ENCODE measurements at regions not wholly inside any gene's neighbourhood (a gene's known extent, or its start where the extent isn't known, plus 50 kb on each side); places are given as distances from the start of the nearest gene placed in this dataset.

DNA sequence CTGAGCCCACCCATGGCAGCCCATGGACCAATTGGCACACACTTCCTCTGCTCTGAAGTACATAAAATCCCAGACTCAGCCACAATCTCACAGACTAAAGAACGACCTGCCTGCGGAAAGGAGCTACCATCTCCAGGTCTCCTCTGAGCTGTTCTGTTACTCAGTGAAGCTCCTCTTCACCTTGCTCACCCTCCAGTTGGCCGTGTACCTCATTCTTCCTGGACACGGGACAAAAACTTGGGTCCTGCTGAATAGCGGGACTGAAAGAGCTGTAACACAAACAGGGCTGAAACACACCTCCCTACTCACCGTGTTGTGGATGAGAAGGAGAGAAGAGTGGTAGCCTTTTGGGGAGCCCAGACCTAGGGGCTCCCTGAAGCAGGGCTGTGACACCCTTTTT, 128.7 kb downstream of the GAS1 start:
- Mint-ChIP-seq H3K4me3 (no peak overlapping the region), H3K36me3 (no peaks in the 10 kb centered on the region), H3K27ac (no peak overlapping the region), H3K4me1 (no peaks in the 10 kb centered on the region), H3K9me3 (peaks cover 0 to 6% (median 0%) of the 10 kb centered on the region in 7 donors), H3K27me3 (peaks cover 9% of the 10 kb centered on the region)
- no peaks in the 10 kb centered on the region for H3K9me3 ChIP-seq (ENCODE audit: control insufficient read depth in 2 of 2, low read length in 2 of 2)
- H3K27ac ChIP-seq (ENCODE audit: insufficient read depth, low read length, poor library complexity, severe bottlenecking) = no peak overlapping the region
- ATAC-seq (ENCODE audit: low read depth in 2 of 2) (no peak), DNase-seq (no peak)
- no peaks in the 10 kb centered on the region for H3K27me3 ChIP-seq (ENCODE audit: control insufficient read depth, insufficient read depth, low read length)
- no peaks in the 10 kb centered on the region for H3K36me3 ChIP-seq (ENCODE audit: control insufficient read depth, insufficient read depth, low read length)
- H3K4me1 ChIP-seq (ENCODE audit: control insufficient read depth, insufficient read depth, low read length, poor library complexity, severe bottlenecking) = no peaks in the 10 kb centered on the region
- H3K4me3 ChIP-seq (ENCODE audit: low read depth, low read length) = no peak overlapping the region

DNA sequence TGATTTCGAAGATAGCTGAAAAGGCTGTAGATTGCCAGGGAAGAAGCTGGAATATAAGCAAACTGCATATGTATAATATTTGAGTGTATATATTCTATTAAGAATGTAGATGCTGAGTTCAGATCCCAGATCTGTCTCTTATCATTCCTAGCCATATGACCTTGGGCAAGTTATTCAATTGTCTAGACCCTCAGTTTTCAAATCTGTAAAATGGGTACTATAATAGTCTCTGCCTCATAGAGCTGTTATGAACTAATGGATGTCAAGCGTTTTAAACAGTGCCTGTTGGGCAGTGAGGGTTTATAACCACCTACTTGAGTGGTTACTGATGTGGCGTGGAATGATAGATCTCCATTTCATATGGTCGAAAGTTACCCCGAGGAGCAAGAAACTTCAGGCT, 130.4 kb downstream of the GAS1 start:
- Histone ChIP-seq H3K4me3 (ENCODE audit: low read depth, low read length) (no peak overlapping the region), H3K27ac (ENCODE audit: insufficient read depth, low read length, poor library complexity, severe bottlenecking) (no peak overlapping the region), H3K36me3 (ENCODE audit: control insufficient read depth, insufficient read depth, low read length) (no peaks in the 10 kb centered on the region), H3K9me3 (ENCODE audit: control insufficient read depth in 2 of 2, low read length in 2 of 2) (no peaks in the 10 kb centered on the region), H3K27me3 (ENCODE audit: control insufficient read depth, insufficient read depth, low read length) (no peaks in the 10 kb centered on the region), H3K4me1 (ENCODE audit: control insufficient read depth, insufficient read depth, low read length, poor library complexity, severe bottlenecking) (no peaks in the 10 kb centered on the region)
- Mint-ChIP-seq H3K4me1 (no peaks in the 10 kb centered on the region), H3K27ac (no peak overlapping the region), H3K4me3 (no peak overlapping the region), H3K36me3 (no peaks in the 10 kb centered on the region), H3K27me3 (peaks cover 5% of the 10 kb centered on the region), H3K9me3 (peaks cover 0 to 6% (median 0%) of the 10 kb centered on the region in 7 donors)
- no peak for ATAC-seq (ENCODE audit: low read depth in 2 of 2)
- DNase-seq = no peak

DNA sequence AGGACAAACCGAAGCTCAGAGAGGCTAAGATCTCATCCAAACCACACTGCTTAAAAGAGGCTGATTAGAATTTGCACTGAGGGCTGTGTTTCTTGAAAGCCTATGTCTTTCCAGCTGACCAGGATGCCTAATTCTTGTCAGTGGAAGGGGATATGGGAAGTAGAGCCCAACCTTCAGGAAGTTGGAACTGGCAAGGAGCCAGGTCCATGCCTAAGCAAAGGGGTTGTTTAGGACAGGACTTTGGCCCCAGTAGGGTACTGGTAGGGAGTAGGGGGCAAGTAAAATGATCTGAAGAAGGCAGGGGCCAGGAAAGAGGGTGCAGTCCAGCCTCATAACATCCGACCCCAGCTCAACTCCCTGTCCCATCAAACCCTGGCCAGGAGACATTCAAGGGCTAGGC, 130.9 kb downstream of the GAS1 start:
- Mint-ChIP-seq H3K36me3 (no peaks in the 10 kb centered on the region), H3K27ac (no peak overlapping the region), H3K4me1 (no peaks in the 10 kb centered on the region), H3K27me3 (peaks cover 5% of the 10 kb centered on the region), H3K4me3 (no peak overlapping the region), H3K9me3 (peaks cover 0 to 6% (median 0%) of the 10 kb centered on the region in 7 donors)
- H3K36me3 ChIP-seq (ENCODE audit: control insufficient read depth, insufficient read depth, low read length) = no peaks in the 10 kb centered on the region
- no peak for ATAC-seq (ENCODE audit: low read depth in 2 of 2)
- no peaks in the 10 kb centered on the region for H3K4me1 ChIP-seq (ENCODE audit: control insufficient read depth, insufficient read depth, low read length, poor library complexity, severe bottlenecking)
- H3K9me3 ChIP-seq (ENCODE audit: control insufficient read depth in 2 of 2, low read length in 2 of 2) = no peaks in the 10 kb centered on the region
- no peaks in the 10 kb centered on the region for H3K27me3 ChIP-seq (ENCODE audit: control insufficient read depth, insufficient read depth, low read length)
- H3K4me3 ChIP-seq (ENCODE audit: low read depth, low read length) = no peak overlapping the region
- no peak for DNase-seq
- no peak overlapping the region for H3K27ac ChIP-seq (ENCODE audit: insufficient read depth, low read length, poor library complexity, severe bottlenecking)

- Mint-ChIP-seq H3K36me3 (no peaks in the 10 kb centered on the region), H3K4me3 (no peak overlapping the region), H3K9me3 (peaks cover 0 to 2% (median 0%) of the 10 kb centered on the region in 7 donors), H3K4me1 (no peaks in the 10 kb centered on the region), H3K27me3 (peaks cover 5% of the 10 kb centered on the region), H3K27ac (no peak overlapping the region)
- Histone ChIP-seq H3K4me1 (ENCODE audit: control insufficient read depth, insufficient read depth, low read length, poor library complexity, severe bottlenecking) (no peaks in the 10 kb centered on the region), H3K27me3 (ENCODE audit: control insufficient read depth, insufficient read depth, low read length) (no peaks in the 10 kb centered on the region), H3K36me3 (ENCODE audit: control insufficient read depth, insufficient read depth, low read length) (no peaks in the 10 kb centered on the region), H3K9me3 (ENCODE audit: control insufficient read depth in 2 of 2, low read length in 2 of 2) (no peaks in the 10 kb centered on the region), H3K27ac (ENCODE audit: insufficient read depth, low read length, poor library complexity, severe bottlenecking) (no peak overlapping the region), H3K4me3 (ENCODE audit: low read depth, low read length) (no peak overlapping the region)
- ATAC-seq (ENCODE audit: low read depth in 2 of 2) (no peak), DNase-seq (no peak)
Measured at GRCh38 chr9:86812616-86813015, 134.7 kb downstream of the GAS1 start.

DNA sequence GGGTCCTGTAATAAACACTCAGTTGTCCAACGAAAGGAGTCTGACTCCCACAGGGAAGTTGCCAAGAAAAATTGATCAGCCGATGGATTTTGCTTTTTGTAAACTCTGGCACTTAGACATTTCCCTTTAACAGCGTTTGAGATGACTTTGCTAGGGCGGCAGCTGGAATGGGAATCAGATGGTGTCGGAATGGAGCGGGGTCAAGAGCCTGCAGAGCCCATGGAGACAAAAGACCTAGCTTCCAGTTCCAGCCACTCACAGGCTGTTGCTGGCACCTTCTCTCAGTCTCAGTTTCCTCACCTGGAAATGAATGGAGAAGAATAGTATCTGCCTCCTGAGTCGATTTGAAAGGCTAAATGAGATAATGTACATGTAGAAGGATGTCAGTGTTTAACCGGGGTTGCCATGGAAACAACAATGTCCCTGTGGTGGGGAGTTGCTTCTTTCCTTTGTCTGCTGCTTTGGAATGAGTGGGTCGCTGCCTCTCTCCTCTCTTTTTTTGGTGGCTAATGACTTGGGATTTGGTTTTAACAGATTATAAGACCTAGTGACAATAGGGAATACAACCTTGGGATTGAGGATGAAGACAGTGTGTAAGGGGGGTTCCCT, 137.4 kb downstream of the GAS1 start:
- Mint-ChIP-seq H3K27me3 (peaks cover 5% of the 10 kb centered on the region), H3K4me1 (no peaks in the 10 kb centered on the region), H3K9me3 (peaks cover 0 to 2% (median 0%) of the 10 kb centered on the region in 7 donors), H3K4me3 (no peak overlapping the region), H3K36me3 (no peaks in the 10 kb centered on the region), H3K27ac (no peak overlapping the region)
- Histone ChIP-seq H3K36me3 (ENCODE audit: control insufficient read depth, insufficient read depth, low read length) (no peaks in the 10 kb centered on the region), H3K4me3 (ENCODE audit: low read depth, low read length) (no peak overlapping the region), H3K27ac (ENCODE audit: insufficient read depth, low read length, poor library complexity, severe bottlenecking) (no peak overlapping the region), H3K9me3 (ENCODE audit: control insufficient read depth in 2 of 2, low read length in 2 of 2) (no peaks in the 10 kb centered on the region), H3K4me1 (ENCODE audit: control insufficient read depth, insufficient read depth, low read length, poor library complexity, severe bottlenecking) (no peaks in the 10 kb centered on the region), H3K27me3 (ENCODE audit: control insufficient read depth, insufficient read depth, low read length) (no peaks in the 10 kb centered on the region)
- DNase-seq (no peak), ATAC-seq (ENCODE audit: low read depth in 2 of 2) (no peak)

- Histone ChIP-seq H3K36me3 (ENCODE audit: control insufficient read depth, insufficient read depth, low read length) (no peaks in the 10 kb centered on the region), H3K27me3 (ENCODE audit: control insufficient read depth, insufficient read depth, low read length) (no peaks in the 10 kb centered on the region), H3K4me1 (ENCODE audit: control insufficient read depth, insufficient read depth, low read length, poor library complexity, severe bottlenecking) (no peaks in the 10 kb centered on the region), H3K9me3 (ENCODE audit: control insufficient read depth in 2 of 2, low read length in 2 of 2) (no peaks in the 10 kb centered on the region), H3K27ac (ENCODE audit: insufficient read depth, low read length, poor library complexity, severe bottlenecking) (no peak overlapping the region), H3K4me3 (ENCODE audit: low read depth, low read length) (no peak overlapping the region)
- DNase-seq = no peak
- Mint-ChIP-seq H3K4me1 (no peaks in the 10 kb centered on the region), H3K27ac (no peak overlapping the region), H3K9me3 (peaks cover 0 to 3% (median 0%) of the 10 kb centered on the region in 7 donors), H3K27me3 (peaks cover 5% of the 10 kb centered on the region), H3K4me3 (no peak overlapping the region), H3K36me3 (no peaks in the 10 kb centered on the region)
- ATAC-seq (ENCODE audit: low read depth in 2 of 2) = no peak
Measured at GRCh38 chr9:86809151-86809550, 138.2 kb downstream of the GAS1 start.

GRCh38 chr9:86807367-86807976, 139.8 kb downstream of the GAS1 start:
- Mint-ChIP-seq H3K4me3 (no peak overlapping the region), H3K4me1 (no peaks in the 10 kb centered on the region), H3K27me3 (no peaks in the 10 kb centered on the region), H3K9me3 (peaks cover 0 to 6% (median 2%) of the 10 kb centered on the region in 7 donors), H3K36me3 (no peaks in the 10 kb centered on the region), H3K27ac (no peak overlapping the region)
- Histone ChIP-seq H3K36me3 (ENCODE audit: control insufficient read depth, insufficient read depth, low read length) (no peaks in the 10 kb centered on the region), H3K4me1 (ENCODE audit: control insufficient read depth, insufficient read depth, low read length, poor library complexity, severe bottlenecking) (no peaks in the 10 kb centered on the region), H3K4me3 (ENCODE audit: low read depth, low read length) (no peak overlapping the region), H3K9me3 (ENCODE audit: control insufficient read depth in 2 of 2, low read length in 2 of 2) (no peaks in the 10 kb centered on the region), H3K27me3 (ENCODE audit: control insufficient read depth, insufficient read depth, low read length) (no peaks in the 10 kb centered on the region), H3K27ac (ENCODE audit: insufficient read depth, low read length, poor library complexity, severe bottlenecking) (no peak overlapping the region)
- ATAC-seq (ENCODE audit: low read depth in 2 of 2) (no peak), DNase-seq (no peak)

GRCh38 chr9:86804011-86804410, 143.3 kb downstream of the GAS1 start:
- no peak overlapping the region for H3K27ac Mint-ChIP-seq
- H3K27me3 Mint-ChIP-seq = no peaks in the 10 kb centered on the region
- no peak overlapping the region for H3K4me3 ChIP-seq (ENCODE audit: low read depth, low read length)
- ATAC-seq (ENCODE audit: low read depth in 2 of 2) = no peak
- no peak overlapping the region for H3K27ac ChIP-seq (ENCODE audit: insufficient read depth, low read length, poor library complexity, severe bottlenecking)
- peaks cover 0 to 8% (median 2%) of the 10 kb centered on the region in 7 donors for H3K9me3 Mint-ChIP-seq
- no peaks in the 10 kb centered on the region for H3K4me1 Mint-ChIP-seq
- DNase-seq = no peak
- H3K36me3 ChIP-seq (ENCODE audit: control insufficient read depth, insufficient read depth, low read length) = no peaks in the 10 kb centered on the region
- H3K4me3 Mint-ChIP-seq = no peak overlapping the region
- H3K4me1 ChIP-seq (ENCODE audit: control insufficient read depth, insufficient read depth, low read length, poor library complexity, severe bottlenecking) = no peaks in the 10 kb centered on the region
- no peaks in the 10 kb centered on the region for H3K27me3 ChIP-seq (ENCODE audit: control insufficient read depth, insufficient read depth, low read length)
- H3K36me3 Mint-ChIP-seq = no peaks in the 10 kb centered on the region
- no peaks in the 10 kb centered on the region for H3K9me3 ChIP-seq (ENCODE audit: control insufficient read depth in 2 of 2, low read length in 2 of 2)

Data from CD4-positive, CD25-positive, alpha-beta regulatory T cell (primary cell).